ENCODE measurements at regions not wholly inside any gene's neighbourhood (a gene's known extent, or its start where the extent isn't known, plus 50 kb on each side); places are given as distances from the start of the nearest gene placed in this dataset.
A peak's percentile ranks its signal among the peaks of the same experiment; 100 is the strongest.

GRCh38 chr1:115491298-115492018 is 150.3 kb upstream of the VANGL1 start:
- DNase-seq, result no peak

GRCh38 chr1:115479055-115479482 is 141.0 kb upstream of the NGF start:
- DNase-seq, result no peak

GRCh38 chr1:115477071-115477470 is 139.0 kb upstream of the NGF start:
- no peak for DNase-seq

GRCh38 chr1:115476616-115477015 is 138.6 kb upstream of the NGF start:
- DNase-seq, result peak; percentile 36

- DNase-seq, result no peak
Observed at GRCh38 chr1:115475901-115476300, 137.9 kb upstream of the NGF start.

GRCh38 chr1:115475252-115475651 is 137.2 kb upstream of the NGF start:
- DNase-seq, result no peak

- no peak for DNase-seq
Observed at GRCh38 chr1:115473986-115474565, 136.0 kb upstream of the NGF start.

GRCh38 chr1:115469703-115470476 is 131.8 kb upstream of the NGF start:
- DNase-seq, result peak; percentile 81

- no peak for DNase-seq
Observed at GRCh38 chr1:115467790-115468189, 129.7 kb upstream of the NGF start.

GRCh38 chr1:115467196-115467595 is 129.1 kb upstream of the NGF start:
- no peak for DNase-seq

GRCh38 chr1:115466433-115466832 is 128.4 kb upstream of the NGF start:
- DNase-seq, result peak; percentile 38

GRCh38 chr1:115465802-115466363 is 127.8 kb upstream of the NGF start:
- no peak for DNase-seq

- DNase-seq, result no peak
Observed at GRCh38 chr1:115463347-115463746, 125.3 kb upstream of the NGF start.

GRCh38 chr1:115462566-115463076 is 124.6 kb upstream of the NGF start:
- no peak for DNase-seq

GRCh38 chr1:115461526-115461925 is 123.5 kb upstream of the NGF start:
- DNase-seq, result no peak

GRCh38 chr1:115459161-115459560 is 121.1 kb upstream of the NGF start:
- DNase-seq, result no peak

GRCh38 chr1:115458426-115459114 is 120.5 kb upstream of the NGF start:
- no peak for DNase-seq

- peak; percentile 20 for DNase-seq
Observed at GRCh38 chr1:115457289-115457688, 119.2 kb upstream of the NGF start.

- peak; percentile 67 for DNase-seq
Observed at GRCh38 chr1:115456441-115456961, 118.5 kb upstream of the NGF start.

GRCh38 chr1:115454837-115455511 is 116.9 kb upstream of the NGF start:
- no peak for DNase-seq

- no peak for DNase-seq
Observed at GRCh38 chr1:115453666-115454065, 115.6 kb upstream of the NGF start.
